ENCODE measurements at regions not wholly inside any gene's neighbourhood (a gene's known extent, or its start where the extent isn't known, plus 50 kb on each side); places are given as distances from the start of the nearest gene placed in this dataset.

- Histone ChIP-seq H4K8ac (ENCODE audit: low read depth, low read length) (no peak overlapping the region), H2BK12ac (ENCODE audit: low read length) (no peak overlapping the region), H3K4me2 (ENCODE audit: low read length) (no peak overlapping the region), H2AK5ac (ENCODE audit: low read length) (no peak overlapping the region), H3K14ac (ENCODE audit: low read length) (no peak overlapping the region), H3K23ac (ENCODE audit: low read length) (no peak overlapping the region), H3K36me3 (ENCODE audit: control insufficient read depth in 1 of 2, insufficient read depth in 2 of 2, low read length in 2 of 2) (no peaks in the 10 kb centered on the region), H4K12ac (ENCODE audit: low read depth, low read length) (no peak overlapping the region), H4K91ac (ENCODE audit: low read depth, low read length) (no peak overlapping the region), H3K79me1 (ENCODE audit: low read length) (no peaks in the 10 kb centered on the region), H3K27me3 (ENCODE audit: insufficient read depth, low read length) (no peaks in the 10 kb centered on the region), H3K9ac (ENCODE audit: low read length) (no peak overlapping the region), H2BK5ac (ENCODE audit: low read depth, low read length, poor library complexity) (no peak overlapping the region), H3K4ac (ENCODE audit: low read depth, low read length) (no peak overlapping the region), H3K9me3 (ENCODE audit: insufficient read depth, low read depth, low read length) (peaks cover 4% of the 10 kb centered on the region), H2BK120ac (ENCODE audit: insufficient read depth, low read length, poor library complexity) (no peak overlapping the region), H3K27ac (ENCODE audit: low read depth, low read length) (no peak overlapping the region), H3K79me2 (ENCODE audit: control insufficient read depth, insufficient read depth, low read length, poor library complexity) (no peaks in the 10 kb centered on the region), H3K18ac (ENCODE audit: low read length) (no peak overlapping the region), H2AFZ (ENCODE audit: insufficient read depth, low read length, poor library complexity) (no peak overlapping the region), H3K4me3 (ENCODE audit: low read depth, low read length) (no peak overlapping the region), H3K4me1 (ENCODE audit: control insufficient read depth in 1 of 2, insufficient read depth in 2 of 2, low read length in 2 of 2) (no peaks in the 10 kb centered on the region)
- no peak for DNase-seq
- WGBS (ENCODE audit: extremely low coverage, insufficient coverage, insufficient read length), result no CpG with 5 or more reads among the region's 1 CpG
These were observed 365.6 kb upstream of the KLF4 start for GRCh38 chr9:107855164-107855563.

DNA sequence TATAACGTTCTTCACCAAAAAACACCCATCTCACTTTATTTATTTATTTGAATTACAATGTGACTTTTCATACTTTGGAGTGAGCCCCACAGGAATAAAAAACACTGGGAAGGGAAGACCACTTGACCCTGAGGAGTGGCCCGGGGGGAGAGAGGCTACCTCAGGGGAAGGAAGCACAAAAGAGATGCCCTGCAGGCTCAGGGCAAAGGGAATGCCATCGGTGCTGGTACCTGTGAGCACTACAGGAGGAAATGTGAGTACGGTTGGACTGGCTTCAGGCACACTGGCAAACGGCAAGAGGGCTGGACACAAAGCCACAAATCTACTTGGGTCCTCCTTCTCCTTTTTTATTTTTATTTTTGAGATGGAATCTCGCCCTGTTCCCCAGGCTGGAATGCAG, 363.9 kb upstream of the KLF4 start:
- Histone ChIP-seq H3K9me3 (ENCODE audit: insufficient read depth, low read depth, low read length) (peaks cover 4% of the 10 kb centered on the region), H4K91ac (ENCODE audit: low read depth, low read length) (no peak overlapping the region), H3K4me1 (ENCODE audit: control insufficient read depth in 1 of 2, insufficient read depth in 2 of 2, low read length in 2 of 2) (no peaks in the 10 kb centered on the region), H3K4me3 (ENCODE audit: low read depth, low read length) (no peak overlapping the region), H3K79me1 (ENCODE audit: low read length) (no peaks in the 10 kb centered on the region), H3K36me3 (ENCODE audit: control insufficient read depth in 1 of 2, insufficient read depth in 2 of 2, low read length in 2 of 2) (no peaks in the 10 kb centered on the region), H2BK12ac (ENCODE audit: low read length) (no peak overlapping the region), H3K18ac (ENCODE audit: low read length) (no peak overlapping the region), H3K79me2 (ENCODE audit: control insufficient read depth, insufficient read depth, low read length, poor library complexity) (no peaks in the 10 kb centered on the region), H2BK120ac (ENCODE audit: insufficient read depth, low read length, poor library complexity) (no peak overlapping the region), H2AK5ac (ENCODE audit: low read length) (no peak overlapping the region), H2BK5ac (ENCODE audit: low read depth, low read length, poor library complexity) (no peak overlapping the region), H4K8ac (ENCODE audit: low read depth, low read length) (no peak overlapping the region), H3K27me3 (ENCODE audit: insufficient read depth, low read length) (no peaks in the 10 kb centered on the region), H3K4ac (ENCODE audit: low read depth, low read length) (no peak overlapping the region), H3K9ac (ENCODE audit: low read length) (no peak overlapping the region), H3K27ac (ENCODE audit: low read depth, low read length) (no peak overlapping the region), H4K12ac (ENCODE audit: low read depth, low read length) (no peak overlapping the region), H3K14ac (ENCODE audit: low read length) (no peak overlapping the region), H2AFZ (ENCODE audit: insufficient read depth, low read length, poor library complexity) (no peak overlapping the region), H3K4me2 (ENCODE audit: low read length) (no peak overlapping the region), H3K23ac (ENCODE audit: low read length) (peak overlapping the region; percentile 6)
- WGBS (ENCODE audit: extremely low coverage, insufficient coverage, insufficient read length), result 100% methylated on average over 1 of the region's 6 CpGs
- DNase-seq, result peak; percentile 85 to 92

- Histone ChIP-seq H3K27ac (ENCODE audit: low read depth, low read length) (no peak overlapping the region), H4K91ac (ENCODE audit: low read depth, low read length) (no peak overlapping the region), H3K9me3 (ENCODE audit: insufficient read depth, low read depth, low read length) (peaks cover 4% of the 10 kb centered on the region), H4K12ac (ENCODE audit: low read depth, low read length) (no peak overlapping the region), H3K4me1 (ENCODE audit: control insufficient read depth in 1 of 2, insufficient read depth in 2 of 2, low read length in 2 of 2) (no peaks in the 10 kb centered on the region), H3K79me1 (ENCODE audit: low read length) (no peaks in the 10 kb centered on the region), H2AK5ac (ENCODE audit: low read length) (no peak overlapping the region), H3K23ac (ENCODE audit: low read length) (no peak overlapping the region), H3K27me3 (ENCODE audit: insufficient read depth, low read length) (no peaks in the 10 kb centered on the region), H3K79me2 (ENCODE audit: control insufficient read depth, insufficient read depth, low read length, poor library complexity) (no peaks in the 10 kb centered on the region), H3K4me3 (ENCODE audit: low read depth, low read length) (no peak overlapping the region), H3K4ac (ENCODE audit: low read depth, low read length) (no peak overlapping the region), H2BK12ac (ENCODE audit: low read length) (no peak overlapping the region), H3K14ac (ENCODE audit: low read length) (no peak overlapping the region), H2BK5ac (ENCODE audit: low read depth, low read length, poor library complexity) (no peak overlapping the region), H3K9ac (ENCODE audit: low read length) (no peak overlapping the region), H2AFZ (ENCODE audit: insufficient read depth, low read length, poor library complexity) (no peak overlapping the region), H3K4me2 (ENCODE audit: low read length) (no peak overlapping the region), H3K18ac (ENCODE audit: low read length) (no peak overlapping the region), H4K8ac (ENCODE audit: low read depth, low read length) (no peak overlapping the region), H3K36me3 (ENCODE audit: control insufficient read depth in 1 of 2, insufficient read depth in 2 of 2, low read length in 2 of 2) (no peaks in the 10 kb centered on the region), H2BK120ac (ENCODE audit: insufficient read depth, low read length, poor library complexity) (no peak overlapping the region)
- DNase-seq, result peak; percentile 70 to 78
These were observed 363.3 kb upstream of the KLF4 start for GRCh38 chr9:107852891-107853290.

GRCh38 chr9:107850653-107851052, 361.1 kb upstream of the KLF4 start:
- no peak overlapping the region for H2BK5ac ChIP-seq (ENCODE audit: low read depth, low read length, poor library complexity)
- H3K79me1 ChIP-seq (ENCODE audit: low read length), result no peaks in the 10 kb centered on the region
- H3K79me2 ChIP-seq (ENCODE audit: control insufficient read depth, insufficient read depth, low read length, poor library complexity), result no peaks in the 10 kb centered on the region
- WGBS (ENCODE audit: extremely low coverage, insufficient coverage, insufficient read length), result no CpG with 5 or more reads among the region's 6 CpGs
- no peak overlapping the region for H3K14ac ChIP-seq (ENCODE audit: low read length)
- no peak overlapping the region for H3K27ac ChIP-seq (ENCODE audit: low read depth, low read length)
- no peak for DNase-seq
- H4K91ac ChIP-seq (ENCODE audit: low read depth, low read length), result no peak overlapping the region
- H3K18ac ChIP-seq (ENCODE audit: low read length), result no peak overlapping the region
- no peak overlapping the region for H2AFZ ChIP-seq (ENCODE audit: insufficient read depth, low read length, poor library complexity)
- H4K12ac ChIP-seq (ENCODE audit: low read depth, low read length), result no peak overlapping the region
- no peak overlapping the region for H2BK12ac ChIP-seq (ENCODE audit: low read length)
- no peaks in the 10 kb centered on the region for H3K27me3 ChIP-seq (ENCODE audit: insufficient read depth, low read length)
- no peaks in the 10 kb centered on the region for H3K36me3 ChIP-seq (ENCODE audit: control insufficient read depth in 1 of 2, insufficient read depth in 2 of 2, low read length in 2 of 2)
- no peak overlapping the region for H2BK120ac ChIP-seq (ENCODE audit: insufficient read depth, low read length, poor library complexity)
- no peak overlapping the region for H3K4me2 ChIP-seq (ENCODE audit: low read length)
- no peak overlapping the region for H3K4ac ChIP-seq (ENCODE audit: low read depth, low read length)
- no peak overlapping the region for H3K4me3 ChIP-seq (ENCODE audit: low read depth, low read length)
- no peaks in the 10 kb centered on the region for H3K4me1 ChIP-seq (ENCODE audit: control insufficient read depth in 1 of 2, insufficient read depth in 2 of 2, low read length in 2 of 2)
- no peak overlapping the region for H3K23ac ChIP-seq (ENCODE audit: low read length)
- no peak overlapping the region for H2AK5ac ChIP-seq (ENCODE audit: low read length)
- no peak overlapping the region for H3K9ac ChIP-seq (ENCODE audit: low read length)
- peaks cover 4% of the 10 kb centered on the region for H3K9me3 ChIP-seq (ENCODE audit: insufficient read depth, low read depth, low read length)
- no peak overlapping the region for H4K8ac ChIP-seq (ENCODE audit: low read depth, low read length)
